Spinal cord (tissue), 9 donors: ENCODE measurements at regions not wholly inside any gene's neighbourhood (a gene's known extent, or its start where the extent isn't known, plus 50 kb on each side); places are given as distances from the start of the nearest gene placed in this dataset.

Experiments used
- DNase-seq, 6 donors: peaks; one replicate each; pipeline versions ENCODE4 v3.0.0 to v3.0.0-alpha.2; 2013 to 2015; ENCODE audit warnings: low spot score in 6 of 6, low read depth in 4 of 6
- H3K27ac ChIP-seq: one replicate; pipeline ENCODE4 v1.5.1; 2013; ENCODE audit warnings: low read depth, low read length, control low read depth
- H3K27me3 ChIP-seq: one replicate; pipeline ENCODE4 v1.6.1; 2013; ENCODE audit warnings: low read length; ENCODE audit not compliant: control insufficient read depth, insufficient read depth
- H3K36me3 ChIP-seq: one replicate; pipeline ENCODE4 v1.6.1; 2013; ENCODE audit warnings: low read length; ENCODE audit not compliant: control insufficient read depth, insufficient read depth
- H3K4me1 ChIP-seq: one replicate; pipeline ENCODE4 v1.6.1; 2013; ENCODE audit warnings: low read length; ENCODE audit not compliant: control insufficient read depth, insufficient read depth
- H3K4me3 ChIP-seq: one replicate; pipeline ENCODE4 v1.5.1; 2013; ENCODE audit warnings: low read depth, low read length, control low read depth
- H3K9me3 ChIP-seq: one replicate; pipeline ENCODE4 v1.6.1; 2013; ENCODE audit warnings: low read length; ENCODE audit not compliant: control insufficient read depth, insufficient read depth
- WGBS: methylation state at CpG from one replicate; pipeline ENCODE4 v1.1.5; 2013; ENCODE audit warnings: missing lambda C conversion rate; ENCODE audit not compliant: insufficient coverage; 5-methylcytosine and 5-hydroxymethylcytosine counted together
- donor health status: healthy.

DNA sequence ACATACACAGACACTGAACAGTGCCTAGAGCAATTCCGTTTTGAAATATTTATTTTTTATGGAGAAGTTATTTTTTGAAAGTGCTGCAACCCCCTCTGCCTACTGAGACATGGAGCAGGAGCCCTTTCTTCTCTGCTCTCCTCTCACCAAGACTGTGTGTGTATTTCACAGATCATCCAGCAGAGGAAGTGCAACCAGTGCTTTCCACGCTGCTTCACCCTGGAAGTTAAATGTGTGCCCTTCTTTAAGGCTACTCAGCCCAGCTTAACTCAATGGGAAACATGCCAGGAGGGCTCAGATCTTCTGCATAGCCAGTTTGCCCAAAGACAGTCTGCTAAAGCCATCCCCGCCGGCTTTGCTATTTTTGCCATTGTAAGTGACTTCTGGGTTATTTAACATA is 606.3 kb downstream of the TLE1 start:
- H3K9me3 ChIP-seq = no peaks in the 10 kb centered on the region
- H3K4me1 ChIP-seq = no peaks in the 10 kb centered on the region
- H3K27me3 ChIP-seq = no peaks in the 10 kb centered on the region
- DNase-seq = peak in 3 of 6 donors; percentile 11 to 69 (median 61)
- no peak overlapping the region for H3K27ac ChIP-seq
- no peaks in the 10 kb centered on the region for H3K36me3 ChIP-seq
- H3K4me3 ChIP-seq = no peak overlapping the region
- WGBS = 21% methylated on average over 3 of the region's 4 CpGs

DNA sequence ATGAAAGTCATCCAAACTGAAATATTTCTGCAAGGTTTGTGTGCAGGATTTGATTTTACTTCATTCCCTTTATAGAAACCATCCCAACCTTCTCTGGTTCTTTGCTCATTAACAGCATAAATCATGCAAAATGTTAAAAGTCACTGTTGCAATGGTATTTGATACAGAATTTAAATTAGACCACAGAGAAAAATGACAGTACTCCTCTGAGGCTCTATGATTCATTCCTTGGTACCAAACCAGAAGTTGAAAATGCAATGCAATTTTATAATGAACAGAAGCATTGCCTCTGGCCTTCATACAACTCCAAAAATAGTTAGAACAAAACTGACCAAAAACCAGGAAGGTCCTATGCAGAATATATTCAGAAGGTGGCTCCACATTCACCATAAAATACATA is 607.1 kb downstream of the TLE1 start:
- Histone ChIP-seq H3K9me3 (no peaks in the 10 kb centered on the region), H3K36me3 (no peaks in the 10 kb centered on the region), H3K4me3 (no peak overlapping the region), H3K27me3 (no peaks in the 10 kb centered on the region), H3K4me1 (no peaks in the 10 kb centered on the region), H3K27ac (no peak overlapping the region)
- no peak for DNase-seq

DNA sequence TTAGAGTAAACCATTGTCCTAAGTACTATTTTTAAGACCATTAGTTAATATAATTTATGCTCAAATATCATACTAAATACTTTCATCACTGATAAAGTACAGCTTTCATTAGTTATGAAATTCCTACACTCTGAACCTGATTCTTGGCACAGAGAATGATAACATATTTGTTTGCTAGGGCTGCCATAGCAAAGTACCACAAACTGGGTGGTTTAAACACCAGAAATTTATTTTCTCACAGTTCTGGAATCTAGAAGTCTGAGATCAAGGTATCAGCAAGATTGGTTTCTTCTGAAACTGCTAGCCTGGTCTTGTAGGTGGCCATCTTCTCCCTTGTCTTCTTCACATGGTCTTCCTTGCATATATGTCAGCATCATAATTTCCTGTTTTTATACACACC is 608.4 kb downstream of the TLE1 start:
- no peaks in the 10 kb centered on the region for H3K36me3 ChIP-seq
- H3K9me3 ChIP-seq = no peaks in the 10 kb centered on the region
- no peak for DNase-seq
- no peak overlapping the region for H3K27ac ChIP-seq
- H3K27me3 ChIP-seq = no peaks in the 10 kb centered on the region
- no peak overlapping the region for H3K4me3 ChIP-seq
- H3K4me1 ChIP-seq = no peaks in the 10 kb centered on the region

DNA sequence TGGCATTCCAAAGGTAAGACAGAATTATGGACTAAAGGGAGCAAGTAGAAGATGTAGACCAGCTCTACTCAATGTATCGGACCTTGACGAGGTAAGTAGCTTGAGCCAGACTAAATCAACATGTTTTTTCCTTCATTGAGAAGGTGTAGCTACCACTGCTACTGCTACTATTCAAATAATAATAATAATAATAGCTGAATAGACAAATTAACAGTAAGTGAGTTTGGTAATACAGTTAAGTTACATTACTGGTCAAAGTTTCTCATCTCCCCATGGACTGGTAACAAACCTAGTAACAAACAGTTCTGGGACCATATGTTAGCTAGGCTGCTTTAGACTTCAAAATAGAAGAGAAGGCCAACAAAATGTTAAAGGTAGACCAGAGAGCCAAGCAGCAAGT is 609.2 kb downstream of the TLE1 start:
- H3K27ac ChIP-seq = no peak overlapping the region
- no peaks in the 10 kb centered on the region for H3K4me1 ChIP-seq
- no peaks in the 10 kb centered on the region for H3K9me3 ChIP-seq
- no peak for DNase-seq
- no peaks in the 10 kb centered on the region for H3K27me3 ChIP-seq
- no peak overlapping the region for H3K4me3 ChIP-seq
- WGBS = no CpG with 5 or more reads among the region's 2 CpGs
- no peaks in the 10 kb centered on the region for H3K36me3 ChIP-seq

DNA sequence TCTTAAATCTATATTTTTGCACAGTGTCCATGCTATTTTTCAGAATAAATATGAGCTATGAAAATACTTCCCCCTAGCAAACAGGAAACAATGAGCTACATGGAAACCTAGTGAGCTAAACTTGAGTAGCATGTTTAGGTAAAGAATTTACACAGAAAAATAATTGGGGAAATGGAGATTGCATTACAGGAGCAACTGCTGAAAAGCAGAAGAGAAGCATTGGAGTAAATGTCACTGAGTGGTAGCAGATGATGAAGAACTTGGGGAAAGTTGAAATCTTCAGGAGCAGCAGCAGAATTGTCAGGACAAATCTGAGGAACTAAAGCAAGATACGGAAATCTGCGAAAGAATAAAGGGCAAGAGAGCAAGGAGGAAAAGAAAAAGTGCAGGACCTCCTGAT is 610.3 kb downstream of the TLE1 start:
- H3K27me3 ChIP-seq = no peaks in the 10 kb centered on the region
- H3K4me3 ChIP-seq = no peak overlapping the region
- no peaks in the 10 kb centered on the region for H3K4me1 ChIP-seq
- H3K9me3 ChIP-seq = no peaks in the 10 kb centered on the region
- WGBS = 100% methylated on average over 2 of the region's 2 CpGs
- no peak for DNase-seq
- no peak overlapping the region for H3K27ac ChIP-seq
- no peaks in the 10 kb centered on the region for H3K36me3 ChIP-seq

DNA sequence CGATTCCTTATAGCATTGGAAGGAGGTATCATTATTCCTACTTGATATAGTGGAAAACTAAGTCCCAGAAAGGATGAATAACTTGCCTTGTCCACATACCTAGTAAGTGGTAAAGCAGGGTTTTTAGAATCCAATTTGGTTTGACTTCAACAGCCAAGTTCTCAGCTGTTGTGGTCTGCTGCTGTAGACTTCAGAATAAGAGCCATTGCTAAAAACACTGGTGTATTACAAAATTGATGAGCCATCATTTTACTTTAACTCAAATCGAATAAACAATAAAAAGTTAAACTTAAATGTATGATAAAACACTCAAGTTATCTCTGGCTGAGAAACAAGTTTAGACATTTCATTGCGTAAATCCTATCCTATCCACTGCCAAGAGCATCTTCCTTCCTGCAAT is 610.8 kb downstream of the TLE1 start:
- no peak overlapping the region for H3K4me3 ChIP-seq
- no peak overlapping the region for H3K27ac ChIP-seq
- H3K36me3 ChIP-seq = no peaks in the 10 kb centered on the region
- no peaks in the 10 kb centered on the region for H3K9me3 ChIP-seq
- WGBS = no CpG with 5 or more reads among the region's 3 CpGs
- no peak for DNase-seq
- H3K27me3 ChIP-seq = no peaks in the 10 kb centered on the region
- no peaks in the 10 kb centered on the region for H3K4me1 ChIP-seq

DNA sequence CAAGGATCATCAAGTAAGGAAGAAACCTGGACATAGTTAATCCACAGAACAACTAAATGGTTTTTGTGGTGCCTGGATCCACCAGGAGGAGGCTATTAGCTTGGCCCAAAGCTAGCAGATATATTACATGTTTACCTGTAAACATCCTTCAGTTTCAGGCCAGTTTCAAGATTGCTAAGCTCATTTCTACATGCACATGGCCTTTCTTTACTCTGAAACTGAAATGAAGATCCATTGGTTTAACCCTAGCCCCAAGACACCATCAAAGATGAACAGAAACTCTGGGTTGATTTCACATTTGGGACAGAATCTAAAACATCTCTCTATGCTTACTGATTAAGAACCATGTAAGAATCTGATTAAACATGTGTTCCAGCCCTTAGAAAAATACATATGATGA is 611.8 kb downstream of the TLE1 start:
- Histone ChIP-seq H3K27me3 (no peaks in the 10 kb centered on the region), H3K4me3 (no peak overlapping the region), H3K36me3 (no peaks in the 10 kb centered on the region), H3K4me1 (no peaks in the 10 kb centered on the region), H3K9me3 (no peaks in the 10 kb centered on the region), H3K27ac (no peak overlapping the region)
- DNase-seq = no peak

DNA sequence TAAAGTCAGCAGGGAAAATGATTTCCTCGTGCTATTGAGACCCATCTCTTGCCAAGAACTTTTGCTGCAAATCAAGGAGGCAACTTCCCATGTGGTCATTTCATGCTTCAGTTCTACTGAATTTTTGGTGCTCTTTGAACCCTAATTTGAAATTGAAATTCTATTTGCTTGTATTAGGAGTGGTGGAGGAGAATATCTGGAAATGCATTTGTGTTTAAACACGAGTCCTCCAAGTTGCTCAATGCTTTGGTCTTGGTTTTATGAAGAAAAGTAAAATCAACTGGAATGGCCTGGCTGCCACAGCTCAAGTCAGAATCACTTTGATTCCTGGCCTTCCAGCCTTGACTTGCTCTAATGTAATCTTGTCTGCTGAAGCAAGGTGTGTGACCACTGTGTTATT is 613.2 kb downstream of the TLE1 start:
- H3K9me3 ChIP-seq = no peaks in the 10 kb centered on the region
- no peaks in the 10 kb centered on the region for H3K4me1 ChIP-seq
- no peaks in the 10 kb centered on the region for H3K27me3 ChIP-seq
- no peak for DNase-seq
- no peak overlapping the region for H3K27ac ChIP-seq
- no peaks in the 10 kb centered on the region for H3K36me3 ChIP-seq
- no peak overlapping the region for H3K4me3 ChIP-seq
- WGBS = 74% methylated on average over 2 of the region's 2 CpGs

DNA sequence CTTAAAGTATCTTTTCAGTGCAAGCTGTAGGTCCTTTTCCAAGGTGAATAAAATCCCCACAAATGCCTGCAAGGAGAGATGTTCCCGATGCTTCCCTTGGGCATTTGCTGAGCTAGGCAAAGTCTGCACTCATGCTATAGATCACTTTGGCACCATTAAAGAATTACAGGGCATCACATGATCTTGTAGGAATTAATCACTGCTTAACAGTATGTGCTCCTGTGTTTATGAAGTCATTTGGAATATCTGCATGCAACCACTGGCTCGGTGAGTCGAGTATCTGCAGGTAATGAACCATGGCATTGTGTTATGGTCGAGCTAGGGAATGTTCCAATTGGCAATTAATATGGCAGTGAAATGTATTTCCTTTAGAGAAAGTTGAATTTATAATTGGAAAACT is 615.1 kb downstream of the TLE1 start:
- H3K9me3 ChIP-seq = no peaks in the 10 kb centered on the region
- H3K4me3 ChIP-seq = no peak overlapping the region
- no peaks in the 10 kb centered on the region for H3K36me3 ChIP-seq
- no peaks in the 10 kb centered on the region for H3K27me3 ChIP-seq
- H3K27ac ChIP-seq = no peak overlapping the region
- DNase-seq = peak in 1 of 6 donors; percentile 57
- H3K4me1 ChIP-seq = no peaks in the 10 kb centered on the region
- 58% methylated on average over 3 of the region's 4 CpGs for WGBS

DNA sequence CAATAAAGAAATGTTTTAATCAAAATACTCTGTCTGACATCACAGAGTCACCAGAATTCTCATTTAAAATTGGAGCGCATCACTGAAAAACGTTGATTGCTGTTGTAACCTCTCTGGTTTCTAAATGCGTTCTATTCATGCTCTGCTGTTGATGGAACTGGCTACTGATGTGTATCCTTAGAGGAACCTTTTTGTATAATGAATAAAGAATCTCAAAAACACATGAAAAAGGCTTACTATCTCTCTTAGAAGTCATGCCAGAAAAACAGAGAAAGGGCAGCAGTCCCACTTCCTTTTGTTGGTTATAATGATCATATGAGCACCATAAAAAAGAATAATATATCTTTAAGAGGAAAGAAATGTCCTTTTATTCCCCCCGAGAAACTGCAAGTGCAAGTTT is 615.5 kb downstream of the TLE1 start:
- H3K4me3 ChIP-seq = no peak overlapping the region
- no peaks in the 10 kb centered on the region for H3K4me1 ChIP-seq
- H3K36me3 ChIP-seq = no peaks in the 10 kb centered on the region
- H3K27me3 ChIP-seq = no peaks in the 10 kb centered on the region
- H3K9me3 ChIP-seq = no peaks in the 10 kb centered on the region
- peak in 1 of 6 donors; percentile 58 for DNase-seq
- no peak overlapping the region for H3K27ac ChIP-seq
- 40% methylated on average over 1 of the region's 4 CpGs for WGBS

DNA sequence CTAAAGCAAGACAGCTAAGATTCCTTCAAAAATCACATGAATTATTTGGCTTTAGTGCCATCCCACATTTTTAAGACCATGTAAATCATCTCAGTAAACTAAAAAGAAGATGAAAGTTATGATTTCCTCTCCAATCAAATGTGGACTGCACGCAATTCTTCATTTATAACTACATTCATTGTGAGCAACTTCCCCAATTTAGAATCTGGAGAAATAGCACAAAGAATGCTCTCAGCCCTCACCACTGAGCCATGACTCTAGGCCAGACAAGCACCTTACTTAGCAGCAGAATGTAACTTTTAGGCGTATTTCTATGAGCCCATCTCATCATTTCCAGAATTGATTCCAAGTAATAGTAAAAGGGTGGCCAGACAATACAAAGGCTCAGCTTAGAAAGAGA is 616.6 kb downstream of the TLE1 start:
- Histone ChIP-seq H3K27ac (no peak overlapping the region), H3K27me3 (no peaks in the 10 kb centered on the region)
- 83% methylated on average over 1 of the region's 2 CpGs for WGBS

More for the DNA sequence above, 616.6 kb downstream of the TLE1 start:
- no peak for DNase-seq
- no peaks in the 10 kb centered on the region for H3K4me1 ChIP-seq
- H3K9me3 ChIP-seq = no peaks in the 10 kb centered on the region
- no peak overlapping the region for H3K4me3 ChIP-seq
- H3K36me3 ChIP-seq = no peaks in the 10 kb centered on the region
